CD8-positive, alpha-beta memory T cell (primary cell): ENCODE measurements at regions not wholly inside any gene's neighbourhood (a gene's known extent, or its start where the extent isn't known, plus 50 kb on each side); places are given as distances from the start of the nearest gene placed in this dataset.
A peak's percentile ranks its signal among the peaks of the same experiment; 100 is the strongest.

ENCODE experiments used
- CTCF ChIA-PET: fragments of 350-600 bp; sonication (Branson Sonifier 250); formaldehyde crosslinking; loops from one replicate; lab custom pipeline; 2021; ENCODE audit warnings: antibody characterized with exemption; lab: Charles Lee
- POLR2A ChIA-PET: fragments of 350-600 bp; sonication (Branson Sonifier 250); formaldehyde crosslinking; loops from one replicate; lab custom pipeline; 2021; ENCODE audit warnings: antibody characterized with exemption; lab: Charles Lee
- DNase-seq, 5 donors: peaks; one replicate each; pipeline versions ENCODE4 v3.0.0 to v3.0.0-alpha.2; 2020 to 2022; ENCODE audit warnings: mixed read lengths in 1 of 5
- H3K27ac ChIP-seq: one replicate; pipeline ENCODE4 v1.7.0; 2013; ENCODE audit warnings: low read depth, mild to moderate bottlenecking, low read length, moderate library complexity
- H3K27me3 ChIP-seq: 2 replicates; pipeline ENCODE4 v1.7.0; 2013; ENCODE audit warnings: low read length, mild to moderate bottlenecking; ENCODE audit not compliant: insufficient read depth, poor library complexity, severe bottlenecking
- H3K36me3 ChIP-seq: 2 replicates; pipeline ENCODE4 v1.7.0; 2013; ENCODE audit warnings: mild to moderate bottlenecking, low read length, moderate library complexity; ENCODE audit not compliant: insufficient read depth
- H3K4me1 ChIP-seq: 2 replicates; pipeline ENCODE4 v1.7.0; 2013; ENCODE audit warnings: mild to moderate bottlenecking, low read length, moderate library complexity; ENCODE audit not compliant: insufficient read depth
- H3K4me3 ChIP-seq: 2 replicates; pipeline ENCODE4 v1.7.0; 2013; ENCODE audit warnings: mild to moderate bottlenecking, low read length
- H3K9me3 ChIP-seq: 2 replicates; pipeline ENCODE4 v1.7.0; 2013; ENCODE audit warnings: mild to moderate bottlenecking, low read length
- H3K27ac Mint-ChIP-seq, 8 donors: one replicate each; pipeline ENCODE4 v1.8.0; 2020 to 2021; ENCODE audit warnings: mixed read lengths in 8 of 8, mild to moderate bottlenecking in 6 of 8, inconsistent platforms in 3 of 8, moderate library complexity in 3 of 8
- H3K27me3 Mint-ChIP-seq, 2 donors: one replicate each; pipeline ENCODE4 v1.8.0; 2020 to 2021; ENCODE audit warnings: mixed read lengths in 2 of 2, mild to moderate bottlenecking in 1 of 2, moderate library complexity in 1 of 2
- H3K36me3 Mint-ChIP-seq, 3 donors: one replicate each; pipeline ENCODE4 v1.8.0; 2020 to 2021; ENCODE audit warnings: mixed read lengths in 3 of 3, inconsistent platforms in 1 of 3, mild to moderate bottlenecking in 1 of 3
- H3K4me1 Mint-ChIP-seq, 3 donors: one replicate each; pipeline ENCODE4 v1.8.0; 2020 to 2021; ENCODE audit warnings: mixed read lengths in 3 of 3, inconsistent platforms in 1 of 3, mild to moderate bottlenecking in 1 of 3
- H3K4me3 Mint-ChIP-seq, 7 donors: one replicate each; pipeline ENCODE4 v1.8.0; 2020 to 2021; ENCODE audit warnings: mixed read lengths in 7 of 7, mild to moderate bottlenecking in 6 of 7, moderate library complexity in 4 of 7, inconsistent platforms in 2 of 7
- H3K9me3 Mint-ChIP-seq, 5 donors: one replicate each; pipeline ENCODE4 v1.8.0; 2020 to 2022; ENCODE audit warnings: mixed read lengths in 5 of 5, mild to moderate bottlenecking in 3 of 5, moderate library complexity in 2 of 5, inconsistent platforms in 1 of 5

GRCh38 chr7:148950806-148951205 is 66.7 kb upstream of the EZH2 start:
- Histone ChIP-seq H3K27me3 (no peaks in the 10 kb centered on the region), H3K36me3 (no peaks in the 10 kb centered on the region), H3K9me3 (no peaks in the 10 kb centered on the region), H3K27ac (no peak overlapping the region), H3K4me3 (no peak overlapping the region), H3K4me1 (no peaks in the 10 kb centered on the region)
- no peak overlapping the region for H3K4me3 Mint-ChIP-seq
- no peaks in the 10 kb centered on the region for H3K36me3 Mint-ChIP-seq
- ChIA-PET CTCF (no interaction called here), POLR2A (no interaction called here)
- peaks cover 0 to 2% of the 10 kb centered on the region in 2 donors for H3K27me3 Mint-ChIP-seq
- no peaks in the 10 kb centered on the region for H3K4me1 Mint-ChIP-seq
- H3K9me3 Mint-ChIP-seq: no peaks in the 10 kb centered on the region
- no peak for DNase-seq
- no peak overlapping the region for H3K27ac Mint-ChIP-seq

DNA sequence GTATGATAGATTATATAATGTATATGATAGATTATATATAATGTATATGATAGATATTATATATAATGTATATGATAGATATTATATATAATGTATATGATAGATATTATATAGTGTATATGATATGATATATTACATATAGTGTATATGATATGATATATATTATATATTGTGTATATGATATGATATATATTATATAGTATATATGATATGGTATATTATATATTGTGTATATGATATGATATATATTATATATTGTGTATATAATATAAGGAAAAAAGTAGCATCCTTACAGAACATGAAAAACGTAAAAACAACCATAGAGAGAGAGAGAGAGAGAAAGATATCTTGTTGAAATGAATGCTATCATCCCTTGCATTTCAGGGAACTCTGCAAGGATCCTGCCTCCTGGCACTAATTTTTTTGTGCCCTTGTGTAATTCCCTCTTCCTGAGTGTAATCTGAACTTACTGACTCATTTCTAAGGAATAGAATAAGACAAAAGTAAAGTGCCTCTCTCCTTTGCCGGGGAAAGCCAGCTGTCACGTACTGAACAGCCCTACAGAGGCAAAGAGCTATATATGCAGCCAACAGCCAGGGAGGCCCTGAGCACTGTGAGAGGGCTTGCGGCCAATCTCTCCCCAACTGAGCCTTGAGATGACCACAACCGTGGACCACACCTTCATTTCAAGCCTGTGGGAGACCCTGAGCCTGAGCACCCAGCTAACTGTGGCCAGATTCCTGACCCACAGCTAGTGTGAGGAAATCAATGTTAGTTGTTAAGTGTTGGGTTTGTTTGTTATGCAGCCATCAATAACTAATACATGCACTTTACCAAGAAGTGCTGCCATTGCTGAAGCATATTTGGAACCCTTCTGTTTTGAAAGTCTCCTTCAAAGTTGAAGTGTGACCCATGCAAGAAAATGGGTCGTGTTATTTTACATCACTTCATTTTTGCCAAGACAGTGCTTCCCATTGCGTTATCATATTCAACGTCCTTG is 61.1 kb upstream of the EZH2 start:
- CTCF ChIA-PET: no interaction called here
- POLR2A ChIA-PET: no interaction called here
- no peak overlapping the region for H3K27ac Mint-ChIP-seq

DNA sequence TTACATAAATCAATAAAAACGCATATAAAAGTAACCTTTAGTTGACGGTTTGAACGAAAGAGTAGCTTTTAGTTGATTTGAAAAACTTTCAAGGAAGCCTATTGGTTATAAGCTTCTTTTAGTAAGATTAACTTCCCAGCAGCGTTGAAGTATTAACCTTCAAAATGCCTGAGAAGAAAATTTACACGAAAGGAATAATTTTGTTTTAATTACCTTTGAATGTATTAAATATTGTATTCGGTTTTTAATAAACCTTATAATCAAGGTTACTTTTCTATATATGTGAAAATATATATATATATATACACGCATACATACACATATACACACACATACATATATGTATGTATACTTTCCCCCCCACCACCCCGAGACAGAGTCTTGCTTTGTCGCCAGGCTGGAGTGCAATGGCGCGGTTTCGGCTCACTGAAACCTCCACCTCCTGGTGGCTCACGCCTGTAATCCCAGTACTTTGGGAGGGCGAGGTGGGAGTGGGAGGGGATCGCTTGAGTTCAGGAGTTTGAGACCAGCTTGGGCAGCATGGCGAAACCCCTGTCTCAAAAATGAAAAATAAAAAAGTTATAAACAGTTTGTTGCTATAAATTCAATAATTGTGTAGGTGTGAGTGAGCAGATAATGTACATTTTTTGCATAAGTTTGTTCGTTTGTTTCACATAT is 57.6 kb upstream of the EZH2 start:
- Mint-ChIP-seq H3K4me3 (peak overlapping the region; percentile 95 to 99 (median 97)), H3K4me1 (peaks cover 16 to 22% (median 20%) of the 10 kb centered on the region in 3 donors)
- CTCF ChIA-PET: interaction anchor here (0.8 to 2.1 kb wide), 20 partner anchors 10 to 435 kb away, joined by 3 to 13 read pairs (median 5); partner anchors contain the start of gene EZH2

More for the DNA sequence above, 61.1 kb upstream of the EZH2 start:
- Mint-ChIP-seq H3K27me3 (no peaks in the 10 kb centered on the region), H3K36me3 (peaks cover 0 to 10% (median 0%) of the 10 kb centered on the region in 3 donors), H3K4me3 (no peak overlapping the region), H3K4me1 (peaks cover 8 to 12% (median 10%) of the 10 kb centered on the region in 3 donors), H3K9me3 (no peaks in the 10 kb centered on the region)
- Histone ChIP-seq H3K27me3 (no peaks in the 10 kb centered on the region), H3K4me1 (peaks cover 2% of the 10 kb centered on the region), H3K4me3 (no peak overlapping the region), H3K9me3 (no peaks in the 10 kb centered on the region), H3K27ac (no peak overlapping the region), H3K36me3 (no peaks in the 10 kb centered on the region)
- no peak for DNase-seq

GRCh38 chr7:148940702-148941597 is 56.9 kb upstream of the EZH2 start:
- ChIA-PET POLR2A (interaction anchor here (0.5 to 1.9 kb wide), 13 partner anchors 21 to 554 kb away, joined by 3 to 11 read pairs (median 4); partner anchors contain the start of gene CUL1), CTCF (interaction anchor here (0.8 to 2.1 kb wide), 20 partner anchors 10 to 434 kb away, joined by 3 to 13 read pairs (median 5); partner anchors contain the start of gene EZH2)
- H3K27me3 ChIP-seq: no peaks in the 10 kb centered on the region
- peaks cover 0 to 10% (median 0%) of the 10 kb centered on the region in 3 donors for H3K36me3 Mint-ChIP-seq
- H3K4me3 Mint-ChIP-seq: peak overlapping the region; percentile 95 to 99 (median 97)
- H3K4me1 ChIP-seq: peaks cover 11% of the 10 kb centered on the region
- peak overlapping the region; percentile 93 for H3K27ac ChIP-seq
- no peaks in the 10 kb centered on the region for H3K9me3 Mint-ChIP-seq
- peak; percentile 53 to 81 (median 76) for DNase-seq
- no peaks in the 10 kb centered on the region for H3K36me3 ChIP-seq
- H3K27me3 Mint-ChIP-seq: no peaks in the 10 kb centered on the region
- H3K27ac Mint-ChIP-seq: peak overlapping the region; percentile 95 to 99 (median 97)
- H3K4me3 ChIP-seq: peak overlapping the region; percentile 87
- peaks cover 16 to 22% (median 20%) of the 10 kb centered on the region in 3 donors for H3K4me1 Mint-ChIP-seq
- no peaks in the 10 kb centered on the region for H3K9me3 ChIP-seq

More for the DNA sequence above, 57.6 kb upstream of the EZH2 start:
- Mint-ChIP-seq H3K36me3 (peaks cover 0 to 10% (median 0%) of the 10 kb centered on the region in 3 donors), H3K27ac (peak overlapping the region; percentile 95 to 99 (median 97)), H3K9me3 (no peaks in the 10 kb centered on the region), H3K27me3 (no peaks in the 10 kb centered on the region)
- Histone ChIP-seq H3K27me3 (no peaks in the 10 kb centered on the region), H3K9me3 (no peaks in the 10 kb centered on the region), H3K4me1 (peaks cover 11% of the 10 kb centered on the region), H3K27ac (peak overlapping the region; percentile 93), H3K4me3 (peak overlapping the region; percentile 87), H3K36me3 (no peaks in the 10 kb centered on the region)
- peak; percentile 53 to 79 (median 59) for DNase-seq
- POLR2A ChIA-PET: interaction anchor here (0.6 to 1.9 kb wide), 11 partner anchors 21 to 243 kb away, joined by 3 to 11 read pairs (median 4); partner anchors contain the start of gene CUL1

GRCh38 chr7:148939128-148939755 is 55.2 kb upstream of the EZH2 start:
- H3K4me3 Mint-ChIP-seq: peak overlapping the region in 2 of 7 donors; percentile 22 to 70
- CTCF ChIA-PET: interaction anchor here (1.1 to 1.2 kb wide), 2 partner anchors 9 to 83 kb away, joined by 3 to 4 read pairs; no protein-coding TSS in a partner anchor
- H3K27ac Mint-ChIP-seq: no peak overlapping the region

GRCh38 chr7:148935451-148935850 is 51.4 kb upstream of the EZH2 start:
- no peak overlapping the region for H3K4me3 ChIP-seq
- no peak overlapping the region for H3K4me3 Mint-ChIP-seq
- H3K36me3 ChIP-seq: no peaks in the 10 kb centered on the region
- no peaks in the 10 kb centered on the region for H3K9me3 Mint-ChIP-seq
- H3K4me1 ChIP-seq: peaks cover 11% of the 10 kb centered on the region
- H3K4me1 Mint-ChIP-seq: peaks cover 10 to 12% (median 12%) of the 10 kb centered on the region in 3 donors
- ChIA-PET POLR2A (no interaction called here), CTCF (no interaction called here)
- H3K36me3 Mint-ChIP-seq: no peaks in the 10 kb centered on the region
- H3K27me3 Mint-ChIP-seq: no peaks in the 10 kb centered on the region
- H3K27ac Mint-ChIP-seq: no peak overlapping the region
- no peaks in the 10 kb centered on the region for H3K27me3 ChIP-seq
- no peak for DNase-seq
- H3K9me3 ChIP-seq: no peaks in the 10 kb centered on the region
- H3K27ac ChIP-seq: no peak overlapping the region

More at GRCh38 chr7:148939128-148939755, 55.2 kb upstream of the EZH2 start:
- Mint-ChIP-seq H3K4me1 (peaks cover 16 to 22% (median 20%) of the 10 kb centered on the region in 3 donors), H3K27me3 (no peaks in the 10 kb centered on the region), H3K36me3 (peaks cover 0 to 10% (median 0%) of the 10 kb centered on the region in 3 donors), H3K9me3 (no peaks in the 10 kb centered on the region)
- no peaks in the 10 kb centered on the region for H3K36me3 ChIP-seq
- DNase-seq: no peak
- H3K9me3 ChIP-seq: no peaks in the 10 kb centered on the region
- POLR2A ChIA-PET: interaction anchor here (0.6 kb wide), 1 partner anchor 310 kb away, joined by 3 read pairs; no protein-coding TSS in a partner anchor
- no peak overlapping the region for H3K27ac ChIP-seq
- H3K4me1 ChIP-seq: peaks cover 11% of the 10 kb centered on the region
- H3K27me3 ChIP-seq: no peaks in the 10 kb centered on the region
- H3K4me3 ChIP-seq: no peak overlapping the region
